OCI-LY7 (cell line): ENCODE measurements at regions not wholly inside any gene's neighbourhood (a gene's known extent, or its start where the extent isn't known, plus 50 kb on each side); places are given as distances from the start of the nearest gene placed in this dataset.

ENCODE experiments used
- BruUV-seq: library from RNA; stranded (reverse); fragments of 400-500 nt; replicated peaks from 2 replicates; lab custom pipeline; 2021; lab: Mats Ljungman, UMichigan
- CTCF ChIA-PET: fragments of 300-600 bp; sonication (Branson Sonifier 250); formaldehyde crosslinking; loops from one replicate; lab custom pipeline; 2022; ENCODE audit warnings: antibody characterized with exemption; ENCODE audit not compliant: unreplicated experiment; lab: Charles Lee
- POLR2A ChIA-PET: fragments of 300-600 bp; sonication (Branson Sonifier 250); formaldehyde crosslinking; loops from one replicate; lab custom pipeline; 2022; ENCODE audit warnings: antibody characterized with exemption; lab: Charles Lee
- DNase-seq: peaks from one replicate; pipeline ENCODE4 v3.0.0-alpha.2; 2015; ENCODE audit warnings: low spot score
- H2AFZ ChIP-seq: fragments of 200-600 bp; sonication (generic), shearing (Covaris generic); 2 replicates; pipeline ENCODE4 v1.6.1; 2014; ENCODE audit warnings: mild to moderate bottlenecking, antibody characterized with exemption, low read length, moderate library complexity
- H3K27ac ChIP-seq: fragments of 200-600 bp; sonication (generic); 2 replicates; pipeline ENCODE4 v1.5.1; 2014; ENCODE audit warnings: mixed run types, low read depth, mild to moderate bottlenecking, moderate library complexity, low read length, inconsistent platforms; ENCODE audit not compliant: poor library complexity, severe bottlenecking
- H3K36me3 ChIP-seq: fragments of 200-600 bp; sonication (generic); 2 replicates; pipeline ENCODE4 v1.6.1; 2014; ENCODE audit warnings: mild to moderate bottlenecking, antibody characterized with exemption, low read length, moderate library complexity, mixed read lengths; ENCODE audit not compliant: insufficient read depth
- H3K4me1 ChIP-seq: fragments of 200-600 bp; sonication (generic); 2 replicates; pipeline ENCODE4 v1.5.1; 2014; ENCODE audit warnings: mild to moderate bottlenecking, low read length; ENCODE audit not compliant: insufficient read depth, poor library complexity, severe bottlenecking
- H3K4me2 ChIP-seq: fragments of 200-600 bp; sonication (generic); 2 replicates; pipeline ENCODE4 v1.6.1; 2014; ENCODE audit warnings: mild to moderate bottlenecking, low read length
- H3K4me3 ChIP-seq: fragments of 200-600 bp; sonication (generic); 2 replicates; pipeline ENCODE4 v1.5.1; 2014; ENCODE audit warnings: mild to moderate bottlenecking, low read depth, low read length; ENCODE audit not compliant: poor library complexity, severe bottlenecking
- H3K79me2 ChIP-seq: fragments of 200-600 bp; sonication (generic); 2 replicates; pipeline ENCODE4 v1.6.1; 2016; ENCODE audit warnings: low read depth, mild to moderate bottlenecking, low read length, moderate library complexity, mixed read lengths; ENCODE audit not compliant: insufficient read depth
- H3K9me2 ChIP-seq: fragments of 200-600 bp; sonication (generic); 2 replicates; pipeline ENCODE4 v1.6.1; 2016; ENCODE audit warnings: mild to moderate bottlenecking, low read length, mixed read lengths; ENCODE audit not compliant: insufficient read depth
- H3K9me3 ChIP-seq: fragments of 200-600 bp; sonication (generic); 2 replicates; pipeline ENCODE4 v1.6.1; 2014; ENCODE audit warnings: mild to moderate bottlenecking, mixed run types, low read length, mixed read lengths
- H4K20me1 ChIP-seq: fragments of 200-600 bp; sonication (generic); 2 replicates; pipeline ENCODE4 v1.6.1; 2014; ENCODE audit warnings: mild to moderate bottlenecking, antibody characterized with exemption, low read length, moderate library complexity, mixed read lengths; ENCODE audit not compliant: insufficient read depth
- CTCF ChIP-seq: fragments of 200-600 bp; sonication (generic); conservative IDR thresholded peaks from 2 replicates; pipeline ENCODE4 v1.5.1; 2014; ENCODE audit warnings: mild to moderate bottlenecking, antibody characterized with exemption, low read length, moderate library complexity, mixed read lengths
- EZH2phosphoT487 ChIP-seq: fragments of 200-600 bp; sonication (generic); IDR thresholded peaks from 2 replicates; pipeline ENCODE4 v1.6.1; 2018; ENCODE audit warnings: low read depth, borderline replicate concordance, mild to moderate bottlenecking, mixed run types, antibody characterized with exemption, low read length, moderate library complexity, mixed read lengths
- intact Hi-C: fragments of 100-400 bp; cut with micrococcal nuclease; formaldehyde crosslinking; loops from one replicate; pipeline ENCODE4 v1.10.0; 2022; ENCODE audit not compliant: unreplicated experiment

DNA sequence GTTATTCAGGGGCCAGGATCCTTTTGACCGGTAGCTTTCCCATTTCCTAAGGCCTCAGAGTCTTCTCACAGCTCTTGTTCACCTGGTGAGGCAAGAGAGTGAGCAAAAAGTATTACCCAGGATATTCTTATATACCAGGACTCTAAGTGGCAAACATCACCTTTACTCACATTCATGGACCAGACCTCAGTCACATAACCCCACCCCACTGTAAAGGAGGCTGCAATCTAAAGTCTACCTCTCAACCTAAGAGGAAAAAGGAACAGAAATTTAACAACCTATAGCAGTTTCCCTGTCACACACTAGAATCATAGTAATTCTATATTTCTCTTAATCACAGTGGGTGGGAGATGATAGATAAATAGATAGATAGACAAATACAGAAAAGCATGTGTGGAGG is 176.0 kb upstream of the PTPRZ1 start:
- H2AFZ ChIP-seq: no peak overlapping the region
- no peaks in the 10 kb centered on the region for H3K9me2 ChIP-seq
- TF ChIP-seq CTCF: no peak
- no peak for DNase-seq
- ChIA-PET POLR2A (interaction anchor here (0.6 kb wide), 1 partner anchor 30 kb away, joined by 3 read pairs; no protein-coding TSS in a partner anchor), CTCF (no interaction called here)
- no peaks in the 10 kb centered on the region for H3K4me1 ChIP-seq
- H3K36me3 ChIP-seq: no peaks in the 10 kb centered on the region
- no peaks in the 10 kb centered on the region for H4K20me1 ChIP-seq
- BruUV-seq: no TSS peak
- no peak overlapping the region for H3K4me3 ChIP-seq
- no peak overlapping the region for H3K27ac ChIP-seq
- intact Hi-C loops: no loop called here
- no peaks in the 10 kb centered on the region for H3K79me2 ChIP-seq
- no peaks in the 10 kb centered on the region for H3K9me3 ChIP-seq
- H3K4me2 ChIP-seq: no peak overlapping the region

DNA sequence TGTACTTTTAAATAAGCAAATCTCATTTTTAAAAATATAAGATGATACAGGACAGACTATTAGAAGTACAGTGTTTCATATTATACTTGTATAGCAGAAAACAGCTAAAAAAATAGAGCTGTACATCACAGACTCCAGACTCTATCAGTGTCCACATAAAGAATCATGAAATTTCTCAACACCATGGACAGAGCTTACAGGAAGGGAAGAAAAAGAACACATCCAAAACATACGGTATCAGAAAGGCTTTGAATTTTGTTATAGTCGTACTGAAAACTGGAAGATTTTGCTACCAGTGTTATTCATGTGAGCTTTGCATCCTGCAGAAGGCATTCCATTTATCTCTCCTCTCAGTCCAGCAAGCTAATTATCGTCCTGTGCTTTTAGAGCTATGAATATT is 183.2 kb upstream of the PTPRZ1 start:
- CTCF ChIA-PET: no interaction called here

GRCh38 chr7:121681700-121682099 is 191.3 kb upstream of the PTPRZ1 start:
- no peaks in the 10 kb centered on the region for H3K36me3 ChIP-seq
- no peak overlapping the region for H3K27ac ChIP-seq
- no TSS peak for BruUV-seq
- no peaks in the 10 kb centered on the region for H3K9me3 ChIP-seq
- no peaks in the 10 kb centered on the region for H4K20me1 ChIP-seq
- TF ChIP-seq CTCF (no peak), EZH2phosphoT487 (no peak)
- no peak for DNase-seq
- no peaks in the 10 kb centered on the region for H3K79me2 ChIP-seq
- no peaks in the 10 kb centered on the region for H3K9me2 ChIP-seq
- intact Hi-C loops: no loop called here
- H3K4me2 ChIP-seq: no peak overlapping the region
- ChIA-PET CTCF (no interaction called here), POLR2A (no interaction called here)
- H3K4me3 ChIP-seq: no peak overlapping the region
- H3K4me1 ChIP-seq: no peaks in the 10 kb centered on the region
- no peak overlapping the region for H2AFZ ChIP-seq

More for the DNA sequence above, 183.2 kb upstream of the PTPRZ1 start:
- Histone ChIP-seq H2AFZ (no peak overlapping the region), H4K20me1 (no peaks in the 10 kb centered on the region), H3K4me3 (no peak overlapping the region), H3K27ac (no peak overlapping the region), H3K9me3 (no peaks in the 10 kb centered on the region), H3K4me2 (no peak overlapping the region), H3K9me2 (no peaks in the 10 kb centered on the region), H3K4me1 (no peaks in the 10 kb centered on the region), H3K79me2 (no peaks in the 10 kb centered on the region), H3K36me3 (no peaks in the 10 kb centered on the region)
- TF ChIP-seq CTCF: no peak
- TF ChIP-seq EZH2phosphoT487: no peak
- POLR2A ChIA-PET: interaction anchor here (1.0 kb wide), 1 partner anchor 14 kb away, joined by 3 read pairs; no protein-coding TSS in a partner anchor
- DNase-seq: no peak
- intact Hi-C loops: no loop called here
- no TSS peak for BruUV-seq
